Activated naive CD4-positive, alpha-beta T cell treated with anti-CD3 and anti-CD28 coated beads, Interleukin-2, amount 50 U/mL, for 72 hours (primary cell): ENCODE measurements at regions not wholly inside any gene's neighbourhood (a gene's known extent, or its start where the extent isn't known, plus 50 kb on each side); places are given as distances from the start of the nearest gene placed in this dataset.
A peak's percentile ranks its signal among the peaks of the same experiment; 100 is the strongest.
"Not testable (repeated sequence)": the region's sequence is repeated elsewhere in the genome, so short reads cannot be mapped to it uniquely, and the experiment has no call there.

Experiments
- ATAC-seq, 2 donors: fragments of 150-1000 bp; cut with Tn5 transposase; 2 replicates each; pipeline ENCODE4 v1.10.0; 2021; ENCODE audit warnings: mild to moderate bottlenecking in 2 of 2, moderate library complexity in 2 of 2
- DNase-seq, 2 donors: peaks; one replicate each; pipeline ENCODE4 v3.0.0; 2021 to 2022; ENCODE audit warnings: low spot score in 2 of 2
- H3K27ac Mint-ChIP-seq, 2 donors: one replicate each; pipeline ENCODE4 v1.8.0; 2022; ENCODE audit warnings: mild to moderate bottlenecking in 2 of 2, mixed read lengths in 2 of 2
- H3K36me3 Mint-ChIP-seq, 2 donors: one replicate each; pipeline ENCODE4 v1.8.0; 2022; ENCODE audit warnings: mixed read lengths in 2 of 2
- H3K9me3 Mint-ChIP-seq, 2 donors: one replicate each; pipeline ENCODE4 v1.8.0; 2022; ENCODE audit warnings: mixed read lengths in 2 of 2

DNA sequence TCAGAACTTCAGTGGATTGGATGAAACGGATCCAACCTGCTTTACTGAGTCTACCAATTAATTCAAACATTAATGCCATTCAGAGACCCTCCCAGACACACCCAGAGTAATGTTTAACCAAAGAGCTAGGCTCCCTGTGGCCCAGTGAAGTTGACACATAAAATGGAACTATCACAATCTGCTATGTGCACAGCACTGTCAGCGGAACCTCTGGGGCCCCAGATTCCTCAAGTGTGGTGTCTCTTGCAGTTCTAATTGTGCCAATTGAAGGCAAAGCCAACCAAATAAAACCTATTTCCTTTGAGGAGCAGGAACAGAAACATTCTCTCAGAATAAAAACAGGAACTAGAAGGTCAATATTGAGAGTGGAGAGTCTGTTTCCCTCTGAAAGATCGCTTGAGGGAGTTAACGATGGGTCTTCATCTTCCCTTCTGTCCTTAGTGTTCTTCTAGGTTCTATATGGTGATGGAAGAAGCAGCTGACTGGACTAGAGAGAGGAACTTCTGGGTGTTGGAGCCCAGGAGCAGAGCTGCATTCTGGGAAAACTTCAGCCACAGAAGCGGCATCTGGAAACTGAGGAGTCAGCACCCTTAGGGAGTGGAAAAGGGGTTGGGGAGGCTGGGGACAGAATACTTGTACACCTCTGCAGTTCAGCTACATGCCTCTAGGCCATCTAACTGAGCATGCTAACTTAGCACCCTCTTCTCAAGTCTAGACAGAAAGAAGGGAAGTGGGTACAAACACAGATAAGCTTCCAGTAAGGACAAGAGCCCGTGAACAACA lies 174.4 kb upstream of the FBXO11 start:
- DNase-seq: no peak
- ATAC-seq: no peak
- no peaks in the 10 kb centered on the region for H3K36me3 Mint-ChIP-seq
- no peak overlapping the region for H3K27ac Mint-ChIP-seq
- peaks cover 0 to 4% of the 10 kb centered on the region in 2 donors for H3K9me3 Mint-ChIP-seq

- Mint-ChIP-seq H3K36me3 (no peaks in the 10 kb centered on the region), H3K9me3 (peaks cover 0 to 6% of the 10 kb centered on the region in 2 donors), H3K27ac (no peak overlapping the region)
- ATAC-seq (no peak), DNase-seq (no peak)
Observed at GRCh38 chr2:48081317-48081628, 175.0 kb upstream of the FBXO11 start.

- Mint-ChIP-seq H3K27ac (no peak overlapping the region), H3K9me3 (peaks cover 0 to 6% of the 10 kb centered on the region in 2 donors), H3K36me3 (peaks cover 0 to 5% of the 10 kb centered on the region in 2 donors)
- no peak for ATAC-seq
- no peak for DNase-seq
Observed at GRCh38 chr2:48085888-48086287, 179.6 kb upstream of the FBXO11 start.

- DNase-seq (no peak), ATAC-seq (no peak)
- Mint-ChIP-seq H3K27ac (no peak overlapping the region), H3K9me3 (peaks cover 0 to 6% of the 10 kb centered on the region in 2 donors), H3K36me3 (peaks cover 0 to 5% of the 10 kb centered on the region in 2 donors)
Observed at GRCh38 chr2:48088994-48089393, 182.7 kb upstream of the FBXO11 start.

DNA sequence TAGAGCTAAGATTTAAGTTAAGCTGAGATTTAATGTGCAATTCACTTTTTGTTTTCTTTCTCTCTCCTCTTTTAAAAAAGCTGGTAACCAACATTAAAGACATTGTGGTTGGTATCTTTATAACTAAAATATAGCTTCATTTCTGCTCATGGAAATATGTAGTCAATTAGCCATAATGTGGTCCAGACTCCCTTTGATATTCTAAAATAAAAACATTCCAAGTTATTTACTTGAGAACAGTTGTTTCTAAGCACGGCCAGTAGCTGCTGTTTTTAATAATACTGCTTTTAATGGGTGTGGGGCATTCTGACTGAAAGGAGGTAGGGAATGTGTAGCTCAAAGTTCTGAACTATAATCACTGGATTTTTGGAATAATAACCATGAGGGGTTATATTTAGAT lies 183.3 kb upstream of the FBXO11 start:
- DNase-seq (no peak), ATAC-seq (no peak)
- Mint-ChIP-seq H3K9me3 (peaks cover 0 to 6% of the 10 kb centered on the region in 2 donors), H3K27ac (no peak overlapping the region), H3K36me3 (peaks cover 0 to 5% of the 10 kb centered on the region in 2 donors)

DNA sequence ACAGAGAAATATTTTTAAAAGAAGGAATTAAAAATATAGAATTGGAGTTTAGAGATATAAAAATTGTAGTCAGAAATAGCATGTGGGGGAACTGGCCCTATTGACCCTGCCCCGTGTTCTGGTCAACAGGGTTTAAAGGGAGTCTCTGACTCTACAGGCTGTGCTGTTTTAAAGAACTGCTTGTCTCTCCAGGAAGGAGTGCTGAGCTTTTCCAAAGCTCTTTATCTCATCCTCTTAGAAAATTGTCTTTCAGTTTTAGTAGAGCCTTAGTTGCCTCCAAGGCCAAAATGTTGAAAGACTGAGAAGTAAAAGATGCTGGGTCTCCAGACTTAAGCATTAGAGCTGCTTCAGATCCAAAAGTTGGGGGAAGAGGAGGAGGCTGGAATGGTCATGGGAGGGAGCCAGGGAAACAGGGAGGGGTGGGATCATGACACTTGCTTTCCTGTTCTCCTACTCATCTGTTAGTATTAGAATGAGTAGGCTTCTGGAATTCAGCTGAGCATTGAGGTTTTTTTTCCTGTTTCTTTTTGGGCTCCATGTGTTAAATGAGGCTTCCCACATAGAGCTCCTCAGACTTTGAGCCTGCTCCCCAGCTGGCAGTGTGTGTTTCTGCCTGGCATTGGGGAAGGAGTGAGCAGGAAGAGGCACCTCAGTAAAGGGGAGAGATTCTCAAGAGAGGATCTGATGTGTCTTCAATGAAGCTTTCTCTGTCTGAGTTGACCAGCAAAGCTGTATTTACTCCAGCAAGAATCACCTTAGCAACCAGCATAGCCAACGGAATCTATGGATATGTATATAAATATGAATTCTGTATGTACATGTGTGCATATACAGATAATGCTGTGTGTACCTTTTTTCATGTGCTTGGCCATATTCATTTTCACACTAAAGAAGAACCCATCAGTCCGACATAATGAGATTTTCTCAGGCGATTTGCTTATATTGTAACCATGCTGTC lies 186.8 kb upstream of the FBXO11 start:
- DNase-seq: no peak
- Mint-ChIP-seq H3K36me3 (peaks cover 0 to 5% of the 10 kb centered on the region in 2 donors), H3K27ac (no peak overlapping the region), H3K9me3 (no peaks in the 10 kb centered on the region)
- ATAC-seq: no peak

DNA sequence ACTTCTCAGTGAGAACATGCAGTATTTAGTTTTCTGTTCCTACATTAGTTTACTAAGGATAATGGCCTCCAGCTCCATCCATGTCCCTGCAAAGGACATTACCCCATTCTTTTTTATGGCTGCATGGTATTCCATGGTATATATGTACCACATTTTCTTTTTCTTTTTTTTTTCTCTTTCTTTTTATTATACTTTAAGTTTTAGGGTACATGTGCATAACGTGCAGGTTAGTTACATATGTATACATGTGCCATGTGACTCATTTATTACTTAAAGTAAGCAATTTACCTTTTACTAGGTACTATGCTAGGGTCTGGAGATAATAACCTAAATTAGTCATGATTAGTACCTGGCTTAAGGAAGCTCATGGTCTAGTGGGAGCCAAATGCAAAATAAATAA lies 190.5 kb upstream of the FBXO11 start:
- not testable (repeated sequence) for DNase-seq, ATAC-seq, H3K27ac Mint-ChIP-seq, H3K9me3 Mint-ChIP-seq
- H3K36me3 Mint-ChIP-seq: peaks cover 7 to 15% of the 10 kb centered on the region in 2 donors

DNA sequence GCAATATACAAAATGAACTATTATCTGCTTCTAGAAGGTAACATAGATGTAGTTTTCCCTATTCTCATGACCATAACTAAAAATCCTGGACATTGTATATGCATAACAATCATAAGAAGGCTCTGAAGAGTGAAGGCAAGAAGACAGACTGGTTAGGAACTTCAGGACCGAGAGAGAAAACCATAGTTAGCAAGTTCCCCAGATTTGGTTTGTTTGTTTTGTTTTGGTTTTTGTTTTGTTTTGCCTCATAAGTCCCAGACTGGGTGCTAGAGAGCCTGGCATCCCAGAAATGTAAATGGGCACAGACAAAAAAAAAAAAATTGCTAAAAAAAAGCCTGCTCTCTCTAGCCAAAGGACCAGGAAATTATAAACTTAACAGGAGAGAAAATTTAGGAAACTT lies 192.2 kb upstream of the FBXO11 start:
- DNase-seq (no peak), ATAC-seq (no peak)
- Mint-ChIP-seq H3K36me3 (peaks cover 7 to 15% of the 10 kb centered on the region in 2 donors), H3K9me3 (peaks cover 4 to 7% of the 10 kb centered on the region in 2 donors), H3K27ac (no peak overlapping the region)

GRCh38 chr2:48104418-48104817 lies 198.1 kb upstream of the FBXO11 start:
- Mint-ChIP-seq H3K36me3 (peaks cover 5% of the 10 kb centered on the region in 2 donors), H3K9me3 (peaks cover 3 to 5% of the 10 kb centered on the region in 2 donors), H3K27ac (no peak overlapping the region)
- no peak for ATAC-seq
- DNase-seq: no peak

DNA sequence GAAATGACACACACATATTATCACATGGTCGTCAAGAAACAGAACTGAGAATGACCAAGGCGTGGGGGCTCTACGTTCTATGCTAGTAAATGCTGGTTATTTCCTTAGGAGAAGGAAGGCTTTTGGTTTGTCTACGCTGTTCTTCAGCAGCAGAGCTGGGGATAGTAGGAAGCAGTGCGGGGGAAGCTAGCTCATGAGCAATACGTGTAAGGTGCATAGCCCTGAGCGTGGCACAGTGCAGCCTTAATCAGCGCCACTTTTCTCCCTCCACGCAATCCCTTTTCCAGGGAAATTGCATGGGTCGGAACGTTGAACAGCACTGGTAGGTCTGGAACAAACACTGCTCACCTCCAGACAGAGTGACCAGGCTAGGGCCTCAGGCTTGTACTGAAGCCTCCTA lies 199.6 kb upstream of the FBXO11 start:
- Mint-ChIP-seq H3K36me3 (no peaks in the 10 kb centered on the region), H3K9me3 (no peaks in the 10 kb centered on the region), H3K27ac (peak overlapping the region in 1 of 2 donors; percentile 79)
- DNase-seq (no peak), ATAC-seq (no peak)

GRCh38 chr2:48107326-48107925 lies 201.1 kb upstream of the FBXO11 start:
- ATAC-seq: no peak
- H3K9me3 Mint-ChIP-seq: no peaks in the 10 kb centered on the region
- peak overlapping the region in 1 of 2 donors; percentile 79 for H3K27ac Mint-ChIP-seq
- H3K36me3 Mint-ChIP-seq: no peaks in the 10 kb centered on the region
- no peak for DNase-seq

- Mint-ChIP-seq H3K27ac (no peak overlapping the region), H3K9me3 (no peaks in the 10 kb centered on the region), H3K36me3 (no peaks in the 10 kb centered on the region)
- ATAC-seq (no peak), DNase-seq (no peak)
Observed at GRCh38 chr2:48108455-48108854, 202.2 kb upstream of the FBXO11 start.

GRCh38 chr2:48109491-48110204 lies 203.3 kb upstream of the FBXO11 start:
- ATAC-seq (no peak), DNase-seq (no peak)
- H3K27ac Mint-ChIP-seq: no peak overlapping the region
- H3K36me3 Mint-ChIP-seq: no peaks in the 10 kb centered on the region
- H3K9me3 Mint-ChIP-seq: peaks cover 0 to 5% of the 10 kb centered on the region in 2 donors

DNA sequence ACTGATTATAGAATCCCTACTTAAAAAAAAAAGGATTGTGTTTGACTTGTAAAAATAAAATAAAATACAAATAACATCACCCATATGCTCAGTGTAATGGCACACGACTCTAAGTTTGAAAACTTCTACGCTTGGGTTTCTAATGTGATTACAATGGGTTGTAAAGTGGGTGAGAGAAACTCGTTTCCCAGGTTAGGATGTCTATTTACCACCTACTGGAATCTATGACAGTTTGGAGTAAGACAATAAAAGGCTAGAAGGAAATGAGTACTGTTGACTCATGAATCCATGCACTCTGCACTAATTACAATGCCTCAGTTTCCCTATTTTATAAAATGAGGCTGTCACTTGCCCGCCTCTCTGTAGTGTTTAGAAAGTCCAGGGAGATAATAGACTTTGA lies 204.0 kb upstream of the FOXN2 start:
- no peaks in the 10 kb centered on the region for H3K36me3 Mint-ChIP-seq
- H3K27ac Mint-ChIP-seq: peak overlapping the region in 1 of 2 donors; percentile 83
- ATAC-seq (no peak), DNase-seq (no peak)
- peaks cover 0 to 5% of the 10 kb centered on the region in 2 donors for H3K9me3 Mint-ChIP-seq

DNA sequence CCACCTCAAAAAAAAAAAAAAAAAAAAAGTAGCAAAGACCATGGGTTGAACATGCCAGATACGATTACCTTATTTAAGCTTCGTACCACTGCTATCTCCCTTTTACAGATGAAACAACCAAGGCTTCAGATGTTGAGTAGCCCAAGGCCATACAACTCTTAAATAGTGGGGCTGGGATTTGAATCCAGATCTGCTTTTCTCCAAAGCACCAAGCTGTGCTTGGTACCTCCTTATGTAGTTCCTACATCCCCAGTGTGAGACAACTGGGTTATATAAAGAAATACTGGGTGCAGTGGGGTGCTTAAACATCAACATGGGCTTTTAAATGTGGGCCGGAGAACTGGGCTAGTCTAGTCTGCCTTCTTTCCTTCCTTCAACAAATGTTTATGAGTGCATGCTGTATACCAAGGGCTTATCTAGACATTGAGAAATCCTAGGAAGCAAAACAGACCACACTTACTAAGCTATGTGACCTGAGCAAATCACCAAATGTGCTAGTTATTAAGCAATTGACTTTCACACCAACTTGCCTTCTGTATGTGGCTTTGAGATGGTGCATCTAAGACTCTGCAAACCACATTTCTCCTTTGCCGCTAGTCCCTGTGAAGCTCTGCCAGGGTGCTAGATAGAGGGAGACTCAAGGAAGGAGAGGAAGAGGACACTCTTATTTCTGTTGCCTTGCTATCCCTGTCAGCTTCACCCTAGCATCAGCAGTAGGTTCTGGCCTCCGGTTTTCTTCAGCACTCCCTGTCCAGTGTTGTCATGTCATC lies 201.4 kb upstream of the FOXN2 start:
- ATAC-seq: no peak
- peaks cover 0 to 5% of the 10 kb centered on the region in 2 donors for H3K9me3 Mint-ChIP-seq
- H3K27ac Mint-ChIP-seq: no peak overlapping the region
- H3K36me3 Mint-ChIP-seq: no peaks in the 10 kb centered on the region
- no peak for DNase-seq

- no peak for ATAC-seq
- DNase-seq: no peak
- no peaks in the 10 kb centered on the region for H3K36me3 Mint-ChIP-seq
- H3K9me3 Mint-ChIP-seq: peaks cover 0 to 5% of the 10 kb centered on the region in 2 donors
- peak overlapping the region in 1 of 2 donors; percentile 66 for H3K27ac Mint-ChIP-seq
Observed at GRCh38 chr2:48113767-48114166, 200.7 kb upstream of the FOXN2 start.
